Body of pancreas (tissue), 4 donors: ENCODE measurements at regions not wholly inside any gene's neighbourhood (a gene's known extent, or its start where the extent isn't known, plus 50 kb on each side); places are given as distances from the start of the nearest gene placed in this dataset.

Experiments
- POLR2A ChIP-seq, 3 donors: fragments of 450-650 bp; IDR thresholded peaks; one replicate each; pipeline ENCODE4 v1.6.1; 2016; ENCODE audit warnings: antibody characterized with exemption in 3 of 3, mild to moderate bottlenecking in 2 of 3
- TF ChIP-seq, protein P1 (sequence below), 7 experiments: fragments of 450-650 bp in 4 of 7; fragments of 200-600 bp in 3 of 7; sonication (generic) in 3 of 7; IDR thresholded peaks; one replicate each; pipeline ENCODE4 v1.5.1; 2016 to 2019; ENCODE audit warnings: antibody characterized with exemption in 7 of 7

DNA sequence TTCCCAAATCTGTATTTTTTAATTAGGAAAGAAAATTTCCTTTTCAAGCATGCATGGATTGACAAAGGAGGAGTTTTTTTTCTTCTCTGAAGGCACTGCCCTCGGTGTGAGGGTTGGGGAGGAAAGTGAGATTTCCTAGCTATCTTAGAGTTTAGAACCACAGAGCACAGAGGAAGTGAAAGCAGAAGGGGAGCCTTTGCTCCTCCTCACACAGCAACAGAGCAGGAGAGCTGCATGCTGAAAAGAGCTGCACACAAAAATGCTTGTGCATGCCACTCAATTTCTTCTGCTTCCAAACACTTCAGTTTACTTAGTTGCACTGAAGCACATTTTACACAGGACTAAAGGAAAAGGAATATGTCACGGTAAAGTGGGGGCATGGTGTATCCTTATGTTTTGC, 308.1 kb downstream of the GPATCH2 start:
- TF ChIP-seq, protein P1, sequence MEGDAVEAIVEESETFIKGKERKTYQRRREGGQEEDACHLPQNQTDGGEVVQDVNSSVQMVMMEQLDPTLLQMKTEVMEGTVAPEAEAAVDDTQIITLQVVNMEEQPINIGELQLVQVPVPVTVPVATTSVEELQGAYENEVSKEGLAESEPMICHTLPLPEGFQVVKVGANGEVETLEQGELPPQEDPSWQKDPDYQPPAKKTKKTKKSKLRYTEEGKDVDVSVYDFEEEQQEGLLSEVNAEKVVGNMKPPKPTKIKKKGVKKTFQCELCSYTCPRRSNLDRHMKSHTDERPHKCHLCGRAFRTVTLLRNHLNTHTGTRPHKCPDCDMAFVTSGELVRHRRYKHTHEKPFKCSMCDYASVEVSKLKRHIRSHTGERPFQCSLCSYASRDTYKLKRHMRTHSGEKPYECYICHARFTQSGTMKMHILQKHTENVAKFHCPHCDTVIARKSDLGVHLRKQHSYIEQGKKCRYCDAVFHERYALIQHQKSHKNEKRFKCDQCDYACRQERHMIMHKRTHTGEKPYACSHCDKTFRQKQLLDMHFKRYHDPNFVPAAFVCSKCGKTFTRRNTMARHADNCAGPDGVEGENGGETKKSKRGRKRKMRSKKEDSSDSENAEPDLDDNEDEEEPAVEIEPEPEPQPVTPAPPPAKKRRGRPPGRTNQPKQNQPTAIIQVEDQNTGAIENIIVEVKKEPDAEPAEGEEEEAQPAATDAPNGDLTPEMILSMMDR (IDR thresholded peaks at IDR 0.05): no peak
- no peak for TF ChIP-seq POLR2A (IDR thresholded peaks at IDR 0.05)
